Esophagus muscularis mucosa (tissue), 3 donors: ENCODE measurements at regions not wholly inside any gene's neighbourhood (a gene's known extent, or its start where the extent isn't known, plus 50 kb on each side); places are given as distances from the start of the nearest gene placed in this dataset.

Experiments used
- CTCF ChIP-seq, 3 experiments: fragments of 200-600 bp in 2 of 3; fragments of 450-650 bp in 1 of 3; sonication (generic) in 2 of 3; IDR thresholded peaks; one replicate each; pipeline ENCODE4 v1.5.1; 2017 to 2019; ENCODE audit warnings: antibody characterized with exemption in 3 of 3, mild to moderate bottlenecking in 2 of 3, moderate library complexity in 1 of 3
- EP300 ChIP-seq: sonication (generic); formaldehyde crosslinking; IDR thresholded peaks from one replicate; pipeline ENCODE4 v1.6.1; 2017; ENCODE audit warnings: antibody characterized with exemption

- no peak for TF ChIP-seq CTCF (IDR thresholded peaks at IDR 0.05)
- TF ChIP-seq EP300, result no peak
Measured at GRCh38 chr5:110846398-110847001, 107.7 kb downstream of the SLC25A46 start.
